ENCODE measurements at regions not wholly inside any gene's neighbourhood (a gene's known extent, or its start where the extent isn't known, plus 50 kb on each side); places are given as distances from the start of the nearest gene placed in this dataset.

GRCh38 chr11:116603728-116604323 lies 169.0 kb downstream of the BUD13 start:
- no peaks in the 10 kb centered on the region for H3K9me3 ChIP-seq (replicated peaks in 1 of 2; ENCODE audit: control insufficient read depth in 2 of 2, insufficient read depth in 1 of 2, low read depth in 1 of 2, low read length in 2 of 2)
- WGBS, 2 donors (ENCODE audit: extremely low coverage in 2 of 2, insufficient read length in 2 of 2, insufficient replicate concordance in 1 of 2), result no CpG with 5 or more reads among the region's 15 CpGs

GRCh38 chr11:116602637-116602942 lies 170.2 kb downstream of the BUD13 start:
- no peak overlapping the region for H4K8ac ChIP-seq (ENCODE audit: low read depth, low read length)
- no peak overlapping the region for H3K4me3 ChIP-seq (ENCODE audit: low read length in 2 of 2)
- no peak overlapping the region for H3K18ac ChIP-seq (ENCODE audit: low read length)
- H2BK5ac ChIP-seq (ENCODE audit: low read length), result no peak overlapping the region
- no peaks in the 10 kb centered on the region for H3K9me3 ChIP-seq (replicated peaks in 1 of 2; ENCODE audit: control insufficient read depth in 2 of 2, insufficient read depth in 1 of 2, low read depth in 1 of 2, low read length in 2 of 2)
- H3K14ac ChIP-seq (ENCODE audit: low read length), result no peak overlapping the region
- H3K4me1 ChIP-seq (ENCODE audit: control insufficient read depth in 2 of 2, insufficient read depth in 1 of 2, low read depth in 1 of 2, low read length in 2 of 2), result no peaks in the 10 kb centered on the region
- no CpG with 5 or more reads among the region's 3 CpGs for WGBS, 2 donors (ENCODE audit: extremely low coverage in 2 of 2, insufficient read length in 2 of 2, insufficient replicate concordance in 1 of 2)
- no peak overlapping the region for H2AK5ac ChIP-seq (ENCODE audit: low read depth, low read length)
- H2BK15ac ChIP-seq (ENCODE audit: low read length), result no peak overlapping the region
- no peak overlapping the region for H2AFZ ChIP-seq (ENCODE audit: low read length)
- H2BK12ac ChIP-seq (ENCODE audit: low read length), result no peak overlapping the region
- no peak overlapping the region for H2BK120ac ChIP-seq (ENCODE audit: low read depth, low read length)
- no peak for DNase-seq (ENCODE audit: low spot score)
- H3K79me1 ChIP-seq (ENCODE audit: low read depth, low read length), result no peaks in the 10 kb centered on the region
- no peak overlapping the region for H3K9ac ChIP-seq (ENCODE audit: low read depth, low read length, poor library complexity)
- H3K4me2 ChIP-seq (ENCODE audit: insufficient read depth, low read length, poor library complexity, severe bottlenecking), result no peak overlapping the region
- peaks cover 0 to 9% (median 0%) of the 10 kb centered on the region in 3 experiments for H3K27me3 ChIP-seq (ENCODE audit: control insufficient read depth in 3 of 3, insufficient read depth in 3 of 3, low read depth in 1 of 3, low read length in 3 of 3)
- H3K27ac ChIP-seq (replicated peaks; ENCODE audit: low read length), result no peak overlapping the region
- no peak overlapping the region for H4K91ac ChIP-seq (ENCODE audit: low read depth, low read length, poor library complexity)
- H3K23ac ChIP-seq (ENCODE audit: low read depth, low read length, poor library complexity), result no peak overlapping the region
- H3K4ac ChIP-seq (ENCODE audit: low read length), result no peak overlapping the region
- H3K36me3 ChIP-seq (replicated peaks in 1 of 2; ENCODE audit: control insufficient read depth in 2 of 2, insufficient read depth in 2 of 2, low read length in 2 of 2), result no peaks in the 10 kb centered on the region

More at GRCh38 chr11:116603728-116604323, 169.0 kb downstream of the BUD13 start:
- no peak overlapping the region for H3K18ac ChIP-seq (ENCODE audit: low read length)
- no peaks in the 10 kb centered on the region for H3K79me1 ChIP-seq (ENCODE audit: low read depth, low read length)
- H3K14ac ChIP-seq (ENCODE audit: low read length), result no peak overlapping the region
- no peak overlapping the region for H2AFZ ChIP-seq (ENCODE audit: low read length)
- no peaks in the 10 kb centered on the region for H3K27me3 ChIP-seq (ENCODE audit: control insufficient read depth in 3 of 3, insufficient read depth in 3 of 3, low read depth in 1 of 3, low read length in 3 of 3)
- H3K27ac ChIP-seq (replicated peaks; ENCODE audit: low read length), result no peak overlapping the region
- H2BK15ac ChIP-seq (ENCODE audit: low read length), result no peak overlapping the region
- H3K4me1 ChIP-seq (ENCODE audit: control insufficient read depth in 2 of 2, insufficient read depth in 1 of 2, low read depth in 1 of 2, low read length in 2 of 2), result no peaks in the 10 kb centered on the region
- H4K8ac ChIP-seq (ENCODE audit: low read depth, low read length), result no peak overlapping the region
- no peak overlapping the region for H2AK5ac ChIP-seq (ENCODE audit: low read depth, low read length)
- DNase-seq (ENCODE audit: low spot score), result no peak
- no peak overlapping the region for H3K23ac ChIP-seq (ENCODE audit: low read depth, low read length, poor library complexity)
- no peak overlapping the region for H2BK12ac ChIP-seq (ENCODE audit: low read length)
- H3K9ac ChIP-seq (ENCODE audit: low read depth, low read length, poor library complexity), result no peak overlapping the region
- no peak overlapping the region for H3K4me3 ChIP-seq (ENCODE audit: low read length in 2 of 2)
- no peak overlapping the region for H3K4ac ChIP-seq (ENCODE audit: low read length)
- no peak overlapping the region for H3K4me2 ChIP-seq (ENCODE audit: insufficient read depth, low read length, poor library complexity, severe bottlenecking)
- H2BK5ac ChIP-seq (ENCODE audit: low read length), result no peak overlapping the region
- H4K91ac ChIP-seq (ENCODE audit: low read depth, low read length, poor library complexity), result no peak overlapping the region
- no peaks in the 10 kb centered on the region for H3K36me3 ChIP-seq (replicated peaks in 1 of 2; ENCODE audit: control insufficient read depth in 2 of 2, insufficient read depth in 2 of 2, low read length in 2 of 2)
- H2BK120ac ChIP-seq (ENCODE audit: low read depth, low read length), result no peak overlapping the region

GRCh38 chr11:116601814-116602636 lies 170.8 kb downstream of the BUD13 start:
- no peak for DNase-seq (ENCODE audit: low spot score)

GRCh38 chr11:116600930-116601329 lies 171.9 kb downstream of the BUD13 start:
- H4K8ac ChIP-seq (ENCODE audit: low read depth, low read length), result no peak overlapping the region
- no peak overlapping the region for H3K4me3 ChIP-seq (ENCODE audit: low read length in 2 of 2)
- no peak overlapping the region for H2AK5ac ChIP-seq (ENCODE audit: low read depth, low read length)
- no CpG with 5 or more reads among the region's 4 CpGs for WGBS, 2 donors (ENCODE audit: extremely low coverage in 2 of 2, insufficient read length in 2 of 2, insufficient replicate concordance in 1 of 2)
- no peak overlapping the region for H2AFZ ChIP-seq (ENCODE audit: low read length)
- H3K27ac ChIP-seq (replicated peaks; ENCODE audit: low read length), result no peak overlapping the region
- no peak overlapping the region for H3K9ac ChIP-seq (ENCODE audit: low read depth, low read length, poor library complexity)
- H3K23ac ChIP-seq (ENCODE audit: low read depth, low read length, poor library complexity), result no peak overlapping the region
- H2BK12ac ChIP-seq (ENCODE audit: low read length), result no peak overlapping the region
- no peaks in the 10 kb centered on the region for H3K9me3 ChIP-seq (replicated peaks in 1 of 2; ENCODE audit: control insufficient read depth in 2 of 2, insufficient read depth in 1 of 2, low read depth in 1 of 2, low read length in 2 of 2)
- no peaks in the 10 kb centered on the region for H3K36me3 ChIP-seq (replicated peaks in 1 of 2; ENCODE audit: control insufficient read depth in 2 of 2, insufficient read depth in 2 of 2, low read length in 2 of 2)
- H3K4me2 ChIP-seq (ENCODE audit: insufficient read depth, low read length, poor library complexity, severe bottlenecking), result no peak overlapping the region
- no peak overlapping the region for H3K18ac ChIP-seq (ENCODE audit: low read length)
- H3K79me1 ChIP-seq (ENCODE audit: low read depth, low read length), result no peaks in the 10 kb centered on the region
- no peak overlapping the region for H4K91ac ChIP-seq (ENCODE audit: low read depth, low read length, poor library complexity)
- peaks cover 0 to 18% (median 0%) of the 10 kb centered on the region in 3 experiments for H3K27me3 ChIP-seq (ENCODE audit: control insufficient read depth in 3 of 3, insufficient read depth in 3 of 3, low read depth in 1 of 3, low read length in 3 of 3)
- no peak overlapping the region for H2BK15ac ChIP-seq (ENCODE audit: low read length)
- no peak for DNase-seq (ENCODE audit: low spot score)
- no peak overlapping the region for H3K14ac ChIP-seq (ENCODE audit: low read length)
- H2BK120ac ChIP-seq (ENCODE audit: low read depth, low read length), result no peak overlapping the region
- no peak overlapping the region for H2BK5ac ChIP-seq (ENCODE audit: low read length)
- H3K4me1 ChIP-seq (ENCODE audit: control insufficient read depth in 2 of 2, insufficient read depth in 1 of 2, low read depth in 1 of 2, low read length in 2 of 2), result no peaks in the 10 kb centered on the region
- H3K4ac ChIP-seq (ENCODE audit: low read length), result no peak overlapping the region

More at GRCh38 chr11:116601814-116602636, 170.8 kb downstream of the BUD13 start:
- no peak overlapping the region for H2AK5ac ChIP-seq (ENCODE audit: low read depth, low read length)
- no peak overlapping the region for H3K27ac ChIP-seq (replicated peaks; ENCODE audit: low read length)
- H3K9me3 ChIP-seq (replicated peaks in 1 of 2; ENCODE audit: control insufficient read depth in 2 of 2, insufficient read depth in 1 of 2, low read depth in 1 of 2, low read length in 2 of 2), result no peaks in the 10 kb centered on the region
- no peak overlapping the region for H2BK5ac ChIP-seq (ENCODE audit: low read length)
- H3K9ac ChIP-seq (ENCODE audit: low read depth, low read length, poor library complexity), result no peak overlapping the region
- H2BK12ac ChIP-seq (ENCODE audit: low read length), result no peak overlapping the region
- H4K8ac ChIP-seq (ENCODE audit: low read depth, low read length), result no peak overlapping the region
- no peak overlapping the region for H3K4ac ChIP-seq (ENCODE audit: low read length)
- H2BK120ac ChIP-seq (ENCODE audit: low read depth, low read length), result no peak overlapping the region
- no peak overlapping the region for H3K4me3 ChIP-seq (ENCODE audit: low read length in 2 of 2)
- H2AFZ ChIP-seq (ENCODE audit: low read length), result no peak overlapping the region
- H3K4me1 ChIP-seq (ENCODE audit: control insufficient read depth in 2 of 2, insufficient read depth in 1 of 2, low read depth in 1 of 2, low read length in 2 of 2), result no peaks in the 10 kb centered on the region
- H3K18ac ChIP-seq (ENCODE audit: low read length), result no peak overlapping the region
- no peak overlapping the region for H3K14ac ChIP-seq (ENCODE audit: low read length)
- no peak overlapping the region for H4K91ac ChIP-seq (ENCODE audit: low read depth, low read length, poor library complexity)
- H3K36me3 ChIP-seq (replicated peaks in 1 of 2; ENCODE audit: control insufficient read depth in 2 of 2, insufficient read depth in 2 of 2, low read length in 2 of 2), result no peaks in the 10 kb centered on the region
- H3K79me1 ChIP-seq (ENCODE audit: low read depth, low read length), result no peaks in the 10 kb centered on the region
- no peak overlapping the region for H3K23ac ChIP-seq (ENCODE audit: low read depth, low read length, poor library complexity)
- H3K4me2 ChIP-seq (ENCODE audit: insufficient read depth, low read length, poor library complexity, severe bottlenecking), result no peak overlapping the region
- peaks cover 0 to 12% (median 0%) of the 10 kb centered on the region in 3 experiments for H3K27me3 ChIP-seq (ENCODE audit: control insufficient read depth in 3 of 3, insufficient read depth in 3 of 3, low read depth in 1 of 3, low read length in 3 of 3)
- H2BK15ac ChIP-seq (ENCODE audit: low read length), result no peak overlapping the region
- WGBS, 2 donors (ENCODE audit: extremely low coverage in 2 of 2, insufficient read length in 2 of 2, insufficient replicate concordance in 1 of 2), result no CpG with 5 or more reads among the region's 11 CpGs

Data from neuronal stem cell (in vitro differentiated cells).